GM19239 (cell line): ENCODE measurements at regions not wholly inside any gene's neighbourhood (a gene's known extent, or its start where the extent isn't known, plus 50 kb on each side); places are given as distances from the start of the nearest gene placed in this dataset.

Experiments used
- DNase-seq: peaks from one replicate; pipeline ENCODE4 v3.0.0; 2011; ENCODE audit warnings: low spot score; ENCODE audit not compliant: insufficient read length
- FAIRE-seq: peaks from 2 replicates; lab custom pipeline; 2011; peaks lifted over from hg19 to GRCh38; lab: Jason Lieb, UNC

DNA sequence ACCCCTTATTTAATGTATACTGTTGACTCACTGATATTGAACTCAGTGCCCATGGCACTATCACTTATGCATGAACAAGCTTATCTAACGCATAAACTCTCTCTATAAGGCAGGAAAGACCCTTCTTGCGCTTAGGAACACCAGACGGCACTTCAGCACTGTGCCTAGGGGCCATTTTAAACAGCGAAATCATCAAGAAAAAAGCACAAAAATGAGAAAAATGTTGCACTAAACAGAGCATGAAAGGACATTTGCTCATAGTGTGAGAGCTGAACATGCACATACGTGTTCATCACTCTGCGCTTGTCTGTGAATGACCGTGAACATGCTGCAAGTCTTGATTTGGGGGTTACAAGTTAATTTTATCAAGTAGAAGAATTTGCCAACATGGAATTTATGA lies 109.6 kb downstream of the WDR11 start:
- FAIRE-seq: no peak
- DNase-seq: no peak

- DNase-seq: no peak
- FAIRE-seq: no peak
Observed at GRCh38 chr10:120961795-120962755, 110.9 kb downstream of the WDR11 start.

DNA sequence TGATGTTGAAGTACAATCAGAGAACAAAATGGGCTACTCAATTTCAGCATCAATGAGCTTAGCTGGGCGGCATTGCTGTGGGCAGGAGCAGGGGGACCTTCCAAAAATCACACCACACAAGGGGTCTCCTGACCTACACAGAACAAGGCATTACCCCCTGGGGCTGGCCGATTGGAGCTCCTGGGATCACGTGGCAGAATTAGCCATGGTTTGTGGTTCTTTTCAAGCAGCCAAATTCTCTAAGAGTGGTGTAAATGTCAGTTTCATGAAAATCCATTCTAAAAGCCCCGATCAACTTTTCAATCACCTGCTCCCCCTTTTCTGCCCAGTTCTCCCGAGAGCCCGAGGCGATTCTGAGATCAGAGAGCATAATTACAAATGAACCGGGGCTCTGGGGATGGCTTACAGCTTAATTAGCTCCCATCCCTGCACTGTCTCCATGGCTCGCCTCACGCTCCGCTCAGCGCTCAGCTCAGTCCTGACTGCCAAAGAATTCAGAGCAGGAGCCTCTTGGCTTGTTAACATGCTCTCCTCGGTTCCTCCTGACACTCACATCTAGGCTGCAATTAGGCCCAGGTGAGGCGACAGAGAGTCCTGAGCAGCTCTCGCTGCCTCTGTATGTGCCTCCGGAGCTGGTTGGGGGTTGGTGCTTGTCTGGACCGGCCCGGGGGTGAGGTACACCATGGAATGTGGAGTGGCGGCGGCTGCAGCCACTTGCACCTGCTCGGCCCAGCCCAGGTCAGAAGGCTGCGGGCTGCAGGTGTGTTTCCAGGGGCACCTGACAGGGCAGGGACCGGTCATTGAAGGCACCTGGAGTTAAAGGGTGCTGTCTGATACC lies 111.8 kb downstream of the WDR11 start:
- no peak for FAIRE-seq

GRCh38 chr10:120963594-120964220 lies 112.5 kb downstream of the WDR11 start:
- FAIRE-seq (no peak), DNase-seq (no peak)

More for the DNA sequence above, 111.8 kb downstream of the WDR11 start:
- DNase-seq: no peak

GRCh38 chr10:120966657-120967045 lies 115.5 kb downstream of the WDR11 start:
- FAIRE-seq (no peak), DNase-seq (no peak)

DNA sequence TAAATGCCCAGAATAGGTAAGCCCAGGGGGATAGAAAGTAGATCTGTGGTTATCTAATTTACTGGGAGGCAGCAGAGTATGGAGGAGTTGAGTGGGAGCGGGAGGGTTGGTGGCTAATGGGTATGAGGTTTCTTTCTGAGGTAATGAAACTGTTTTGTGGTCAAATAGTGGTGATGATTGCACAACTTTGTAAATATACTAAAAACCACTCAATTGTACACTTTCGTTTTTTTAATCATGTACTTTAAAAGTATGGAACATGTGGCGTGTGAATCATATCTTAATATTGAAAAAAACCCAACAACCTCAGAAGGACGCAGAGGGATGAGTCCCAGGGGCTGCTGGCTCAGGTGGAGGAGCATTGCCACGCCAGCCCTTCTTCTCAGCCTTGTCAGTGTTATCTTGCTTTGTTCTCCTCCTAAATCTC lies 118.1 kb downstream of the WDR11 start:
- FAIRE-seq: no peak
- no peak for DNase-seq

- FAIRE-seq: peak; percentile 11
Observed at GRCh38 chr10:120970595-120971529, 119.7 kb downstream of the WDR11 start.

GRCh38 chr10:120971671-120972070 lies 120.5 kb downstream of the WDR11 start:
- FAIRE-seq: no peak
- DNase-seq: no peak

More at GRCh38 chr10:120970595-120971529, 119.7 kb downstream of the WDR11 start:
- DNase-seq: no peak

DNA sequence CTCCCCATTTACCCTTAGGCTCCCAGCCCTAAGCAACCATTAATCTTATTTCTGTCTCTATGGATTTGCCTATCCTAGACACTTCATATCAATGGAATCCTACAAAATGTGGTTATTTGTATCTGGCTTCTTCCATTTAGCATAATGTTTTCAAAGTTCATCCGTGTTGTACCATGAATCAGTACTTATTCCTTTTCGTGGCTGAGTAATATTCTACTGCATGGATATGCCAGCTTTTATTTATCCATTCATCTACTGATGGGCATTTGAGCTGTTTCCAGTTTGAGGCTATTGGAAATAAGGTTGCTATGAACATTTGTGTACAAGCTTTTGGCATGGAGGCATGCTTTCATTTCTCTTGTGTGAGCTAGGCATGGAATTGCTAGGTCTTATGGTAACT lies 121.1 kb downstream of the WDR11 start:
- DNase-seq: no peak
- FAIRE-seq: no peak

DNA sequence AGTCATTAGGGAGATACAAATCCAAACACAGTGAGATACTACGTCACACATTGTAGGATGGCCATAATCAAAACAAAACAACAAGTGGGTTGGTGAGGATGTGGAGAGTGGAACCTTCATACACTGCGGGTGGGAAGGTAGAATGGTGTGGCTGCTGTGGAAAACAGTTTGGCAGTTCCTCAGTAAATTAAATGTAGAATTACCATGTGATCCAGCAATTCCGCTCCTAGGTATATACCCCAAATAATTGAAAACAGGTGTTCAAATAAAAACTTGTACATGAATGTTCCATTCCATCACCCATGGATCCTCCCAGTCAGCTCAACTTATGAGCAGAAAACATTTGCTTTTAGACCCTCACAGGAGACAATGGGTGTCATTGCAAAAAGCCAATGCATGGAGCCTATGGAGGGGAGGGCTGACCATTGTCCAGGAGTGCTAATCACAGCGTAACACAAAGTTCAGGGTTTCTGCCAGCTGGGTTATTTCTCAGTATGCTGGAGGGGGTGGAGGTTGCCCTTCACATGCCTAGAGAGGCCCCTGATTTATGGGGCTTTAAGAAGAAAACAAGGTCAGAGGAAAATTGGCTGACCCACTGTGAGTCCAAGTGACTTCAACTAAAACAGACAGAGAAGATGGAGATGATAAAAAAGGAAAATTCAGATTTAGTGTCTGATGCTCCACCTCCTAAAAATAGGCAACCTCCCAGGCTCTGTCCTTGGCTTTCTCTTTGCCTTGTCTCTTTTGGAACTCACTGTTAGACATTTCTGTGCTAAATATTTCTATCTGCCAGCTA lies 124.1 kb downstream of the WDR11 start:
- DNase-seq (no peak), FAIRE-seq (no peak)

GRCh38 chr10:120975868-120976225 lies 124.7 kb downstream of the WDR11 start:
- no peak for FAIRE-seq

DNA sequence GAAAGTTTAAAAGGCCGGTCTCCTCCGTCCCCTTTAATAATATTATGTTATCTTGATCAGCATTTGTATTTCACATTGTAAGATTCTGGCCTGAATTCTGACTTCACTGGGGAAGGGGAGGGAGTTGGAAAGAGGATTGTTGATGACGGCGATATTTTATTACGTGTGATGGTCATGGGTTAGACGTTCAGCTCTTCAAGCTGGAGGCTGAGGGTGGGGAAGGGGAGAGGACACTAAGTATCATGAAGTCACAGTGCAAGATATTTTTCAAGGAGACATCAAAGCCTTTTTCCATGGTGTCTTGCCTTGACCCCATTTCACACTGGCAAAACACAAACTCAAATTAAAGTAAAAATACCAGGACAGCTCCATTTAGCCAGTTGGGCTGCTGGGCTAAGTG lies 126.7 kb downstream of the WDR11 start:
- FAIRE-seq (no peak), DNase-seq (no peak)

More at GRCh38 chr10:120975868-120976225, 124.7 kb downstream of the WDR11 start:
- DNase-seq: no peak

DNA sequence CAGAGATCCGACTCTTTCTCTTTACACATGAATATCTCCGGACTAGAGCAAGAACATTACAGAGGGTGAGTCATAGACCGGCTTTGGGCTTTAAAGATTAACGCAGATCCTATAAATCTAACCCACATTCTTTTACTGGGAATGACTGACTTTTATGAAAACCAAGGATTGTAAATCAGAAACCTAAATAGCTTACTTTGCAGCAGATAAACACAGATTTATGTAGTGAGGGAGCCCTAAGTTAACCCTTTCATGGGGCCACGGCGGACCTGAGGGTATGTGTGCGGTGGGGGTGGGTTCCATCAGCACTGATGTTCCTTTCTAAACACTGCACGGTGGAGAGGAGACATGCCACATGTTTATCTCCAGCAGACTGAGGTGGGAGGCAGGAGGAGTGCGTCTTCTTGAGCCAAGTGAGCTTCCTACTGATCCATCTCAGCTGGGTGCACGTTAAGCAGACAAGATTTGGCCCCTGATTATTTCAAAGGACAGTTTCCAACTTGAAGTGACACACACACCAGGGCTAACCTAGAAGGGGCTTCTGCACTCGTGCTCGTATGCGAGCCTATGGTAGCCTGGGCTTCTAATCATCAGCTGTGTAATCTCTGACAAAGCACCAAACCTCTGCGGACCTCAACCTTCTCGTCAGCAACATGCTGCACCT lies 127.6 kb downstream of the WDR11 start:
- FAIRE-seq (no peak), DNase-seq (no peak)

DNA sequence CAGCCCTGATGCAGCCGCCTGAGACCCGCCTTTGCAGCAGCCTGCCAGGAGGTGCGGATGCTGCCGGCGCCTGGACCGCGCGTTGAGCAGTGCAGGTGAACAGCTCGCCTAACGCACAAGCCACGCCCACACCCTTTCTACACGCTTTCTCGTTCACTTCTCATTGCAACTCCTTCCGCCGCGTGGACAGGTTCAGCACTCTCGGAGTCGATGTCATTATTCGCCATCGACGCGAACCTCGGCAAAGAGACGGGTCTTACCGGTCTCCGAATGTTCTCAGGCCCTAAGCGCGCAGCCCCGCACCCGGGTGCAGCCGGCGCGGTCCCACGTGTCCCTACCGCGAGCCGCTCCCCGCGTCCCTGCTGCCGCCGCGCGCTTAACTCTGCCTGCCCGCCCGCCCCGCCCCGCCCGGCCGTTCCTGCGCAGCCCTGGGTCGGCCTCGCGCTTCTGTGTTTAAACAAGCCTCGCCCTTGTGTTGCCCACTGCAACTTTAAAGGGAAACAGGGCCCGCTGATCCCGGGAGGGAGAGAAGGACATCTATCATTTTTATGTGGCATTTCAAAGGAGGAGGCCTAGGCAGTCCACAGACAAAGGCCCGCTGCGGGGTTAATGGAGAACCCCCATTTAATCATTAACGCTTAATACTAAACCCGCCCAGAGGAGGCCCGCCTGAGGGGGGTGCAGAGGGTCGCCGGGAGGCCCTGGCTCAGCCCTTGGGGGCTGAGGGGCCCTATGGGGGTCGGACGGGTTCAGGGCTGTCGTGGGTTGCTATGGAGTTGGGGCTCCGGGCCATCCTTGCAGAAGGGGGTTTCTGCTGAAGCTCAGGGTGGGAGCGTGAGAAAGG lies 128.5 kb downstream of the WDR11 start:
- no peak for FAIRE-seq
- DNase-seq: no peak

DNA sequence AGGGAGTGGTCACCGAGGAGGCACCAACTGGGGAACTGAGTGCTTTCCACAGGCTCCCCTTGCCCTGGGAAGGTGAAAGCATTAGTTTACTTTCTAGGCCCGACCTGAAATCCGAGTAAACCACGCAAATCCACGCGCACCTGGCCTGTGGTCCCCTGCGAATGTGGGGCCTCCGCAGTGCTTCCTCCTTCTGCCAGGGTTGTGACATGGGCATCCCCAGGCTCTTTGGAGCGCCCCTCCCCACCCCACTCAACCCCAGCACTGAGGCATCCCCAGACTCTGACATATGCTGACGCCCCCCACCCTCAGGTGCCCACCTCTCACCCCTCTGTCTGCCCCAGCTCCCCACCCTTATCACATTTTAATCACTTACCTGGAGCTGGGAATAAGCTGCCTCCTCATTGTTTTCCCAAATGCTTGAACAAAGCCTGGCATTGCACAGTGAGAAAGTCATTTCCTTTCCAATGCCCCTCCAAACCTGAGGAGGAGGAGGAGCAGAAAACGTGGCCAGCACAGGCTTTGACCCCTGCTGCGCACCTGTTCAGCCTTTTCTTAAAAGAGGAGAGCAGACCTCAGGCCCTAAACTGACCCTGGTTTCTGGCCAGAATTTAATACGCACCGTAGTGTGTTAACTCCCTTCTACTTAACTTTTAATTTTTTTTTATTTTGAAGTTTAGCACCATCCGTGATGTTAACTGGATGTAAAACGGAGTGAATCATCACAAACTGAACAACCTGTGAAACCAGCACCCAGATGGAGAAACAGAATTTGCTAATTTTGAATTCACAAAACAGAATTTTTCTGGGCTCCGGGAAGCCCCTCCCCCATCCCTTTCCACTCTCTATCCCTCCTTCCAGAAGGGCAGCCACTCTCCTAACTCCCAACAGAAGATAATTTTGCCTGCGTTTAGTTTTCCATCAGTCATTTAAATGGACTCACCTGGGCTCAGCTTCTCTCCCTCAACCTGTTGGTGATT lies 129.4 kb downstream of the WDR11 start:
- DNase-seq (no peak), FAIRE-seq (no peak)
